ENCODE measurements at regions not wholly inside any gene's neighbourhood (a gene's known extent, or its start where the extent isn't known, plus 50 kb on each side); places are given as distances from the start of the nearest gene placed in this dataset.
A peak's percentile ranks its signal among the peaks of the same experiment; 100 is the strongest.

DNA sequence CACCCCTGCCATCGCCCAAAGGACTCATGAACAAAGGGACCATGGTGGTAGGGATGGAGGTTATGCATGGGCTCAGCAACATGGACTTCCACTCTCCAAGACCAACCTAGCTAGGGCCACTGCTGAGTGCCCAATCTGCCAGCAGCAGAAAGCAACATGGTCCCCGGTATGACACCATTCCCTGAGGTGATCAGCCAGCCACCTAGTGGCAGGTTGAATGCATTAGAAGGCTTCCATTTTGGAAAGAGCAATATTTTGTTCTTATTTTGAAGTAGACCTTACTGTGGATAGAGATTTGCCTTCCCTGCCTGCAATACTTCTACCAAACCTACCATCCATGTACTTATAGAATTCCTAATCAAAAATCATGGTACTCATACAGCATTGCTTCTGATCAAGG lies 99.8 kb downstream of the METTL4 start:
- no peak overlapping the region for H3K9ac ChIP-seq (ENCODE audit: low read length)
- no peaks in the 10 kb centered on the region for H3K9me2 ChIP-seq (replicated peaks; ENCODE audit: insufficient read depth, low read length)
- no peaks in the 10 kb centered on the region for H3K79me2 ChIP-seq (ENCODE audit: low read length)
- H3K9me3 ChIP-seq (replicated peaks; ENCODE audit: insufficient read depth, low read length) = no peaks in the 10 kb centered on the region
- H3K27me3 ChIP-seq (replicated peaks; ENCODE audit: insufficient read depth, low read length) = no peaks in the 10 kb centered on the region
- no peaks in the 10 kb centered on the region for H3K4me1 ChIP-seq (ENCODE audit: low read length)
- H3K4me2 ChIP-seq (ENCODE audit: low read depth, low read length) = no peak overlapping the region
- H3K36me3 ChIP-seq (replicated peaks; ENCODE audit: insufficient read depth, low read length) = no peaks in the 10 kb centered on the region
- DNase-seq = no peak
- no peaks in the 10 kb centered on the region for H3F3A ChIP-seq (ENCODE audit: insufficient read depth, low read length)
- H3K27ac ChIP-seq (ENCODE audit: low read length) = no peak overlapping the region
- no peak overlapping the region for H3K4me3 ChIP-seq (ENCODE audit: low read length)
- no peak overlapping the region for H2AFZ ChIP-seq (ENCODE audit: low read length)
- TF ChIP-seq EZH2phosphoT487 (IDR thresholded peaks at IDR 0.05; ENCODE audit: low read length) = no peak
- TF ChIP-seq, protein P1, sequence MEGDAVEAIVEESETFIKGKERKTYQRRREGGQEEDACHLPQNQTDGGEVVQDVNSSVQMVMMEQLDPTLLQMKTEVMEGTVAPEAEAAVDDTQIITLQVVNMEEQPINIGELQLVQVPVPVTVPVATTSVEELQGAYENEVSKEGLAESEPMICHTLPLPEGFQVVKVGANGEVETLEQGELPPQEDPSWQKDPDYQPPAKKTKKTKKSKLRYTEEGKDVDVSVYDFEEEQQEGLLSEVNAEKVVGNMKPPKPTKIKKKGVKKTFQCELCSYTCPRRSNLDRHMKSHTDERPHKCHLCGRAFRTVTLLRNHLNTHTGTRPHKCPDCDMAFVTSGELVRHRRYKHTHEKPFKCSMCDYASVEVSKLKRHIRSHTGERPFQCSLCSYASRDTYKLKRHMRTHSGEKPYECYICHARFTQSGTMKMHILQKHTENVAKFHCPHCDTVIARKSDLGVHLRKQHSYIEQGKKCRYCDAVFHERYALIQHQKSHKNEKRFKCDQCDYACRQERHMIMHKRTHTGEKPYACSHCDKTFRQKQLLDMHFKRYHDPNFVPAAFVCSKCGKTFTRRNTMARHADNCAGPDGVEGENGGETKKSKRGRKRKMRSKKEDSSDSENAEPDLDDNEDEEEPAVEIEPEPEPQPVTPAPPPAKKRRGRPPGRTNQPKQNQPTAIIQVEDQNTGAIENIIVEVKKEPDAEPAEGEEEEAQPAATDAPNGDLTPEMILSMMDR (IDR thresholded peaks at IDR 0.05; ENCODE audit: low read length) = 0 out of 2 replicates have a peak, but pooled peaks have one; percentile 8
- no peaks in the 10 kb centered on the region for H4K20me1 ChIP-seq (ENCODE audit: insufficient read depth, low read length)

DNA sequence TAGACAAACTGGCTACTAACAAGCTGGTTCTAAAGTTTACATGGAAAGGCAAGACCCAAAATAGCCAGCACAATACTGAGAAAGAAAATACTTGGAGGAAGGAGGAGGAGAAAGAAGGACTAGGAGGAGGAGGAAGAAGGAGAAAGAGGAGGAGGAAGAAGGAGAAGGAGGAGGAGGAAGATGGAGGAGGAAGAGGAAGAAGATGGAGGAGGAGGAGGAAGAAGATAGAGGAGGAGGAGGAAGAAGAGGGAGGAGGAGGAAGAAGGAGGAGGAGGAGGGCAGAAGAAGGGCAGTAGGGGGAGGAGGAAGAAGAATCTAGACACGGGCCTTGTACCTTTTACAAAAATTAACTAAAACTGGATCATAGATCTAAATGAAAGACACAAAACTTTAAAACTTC lies 92.6 kb downstream of the METTL4 start:
- Histone ChIP-seq H3K36me3 (replicated peaks; ENCODE audit: insufficient read depth, low read length) (no peaks in the 10 kb centered on the region), H3K27ac (ENCODE audit: low read length) (no peak overlapping the region), H3K4me1 (ENCODE audit: low read length) (no peaks in the 10 kb centered on the region), H3K9me2 (replicated peaks; ENCODE audit: insufficient read depth, low read length) (no peaks in the 10 kb centered on the region), H4K20me1 (ENCODE audit: insufficient read depth, low read length) (no peaks in the 10 kb centered on the region), H3F3A (ENCODE audit: insufficient read depth, low read length) (no peaks in the 10 kb centered on the region), H3K79me2 (ENCODE audit: low read length) (no peaks in the 10 kb centered on the region), H3K27me3 (replicated peaks; ENCODE audit: insufficient read depth, low read length) (no peaks in the 10 kb centered on the region), H3K9me3 (replicated peaks; ENCODE audit: insufficient read depth, low read length) (no peaks in the 10 kb centered on the region), H3K4me3 (ENCODE audit: low read length) (no peak overlapping the region), H3K9ac (ENCODE audit: low read length) (no peak overlapping the region), H3K4me2 (ENCODE audit: low read depth, low read length) (no peak overlapping the region), H2AFZ (ENCODE audit: low read length) (no peak overlapping the region)
- TF ChIP-seq, protein P1 (IDR thresholded peaks at IDR 0.05; ENCODE audit: low read length) = no peak
- TF ChIP-seq EZH2phosphoT487 (IDR thresholded peaks at IDR 0.05; ENCODE audit: low read length) = no peak
- no peak for DNase-seq

DNA sequence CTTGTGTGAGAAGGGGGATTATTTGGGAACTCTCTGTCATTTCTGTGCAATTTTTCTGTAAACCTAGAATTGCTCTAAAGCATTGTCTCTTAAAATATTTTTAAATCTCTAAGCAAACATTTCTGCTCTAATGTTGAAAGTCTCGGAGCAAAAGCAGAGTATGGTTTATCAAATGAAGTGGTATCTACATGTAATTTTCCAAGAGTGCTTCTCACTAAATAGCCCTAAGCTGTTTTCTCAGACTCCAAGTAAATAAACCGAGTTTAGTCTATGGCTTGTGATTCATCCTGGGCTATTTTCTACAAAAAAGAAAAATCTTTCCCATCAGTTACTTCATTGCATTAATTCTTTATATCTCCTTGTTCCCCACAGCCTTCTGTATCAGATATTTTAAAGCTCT lies 90.8 kb downstream of the METTL4 start:
- no peaks in the 10 kb centered on the region for H3K9me2 ChIP-seq (replicated peaks; ENCODE audit: insufficient read depth, low read length)
- H3K27ac ChIP-seq (ENCODE audit: low read length) = no peak overlapping the region
- no peaks in the 10 kb centered on the region for H3K4me1 ChIP-seq (ENCODE audit: low read length)
- no peaks in the 10 kb centered on the region for H3F3A ChIP-seq (ENCODE audit: insufficient read depth, low read length)
- TF ChIP-seq EZH2 (optimal IDR thresholded peaks at IDR 0.05; ENCODE audit: low read depth, low read length) = no peak
- no peak for TF ChIP-seq EZH2phosphoT487 (IDR thresholded peaks at IDR 0.05; ENCODE audit: low read length)
- TF ChIP-seq, protein P1 (IDR thresholded peaks at IDR 0.05; ENCODE audit: low read length) = no peak
- H3K4me2 ChIP-seq (ENCODE audit: low read depth, low read length) = no peak overlapping the region
- no peaks in the 10 kb centered on the region for H4K20me1 ChIP-seq (ENCODE audit: insufficient read depth, low read length)
- no peak for DNase-seq
- H3K9ac ChIP-seq (ENCODE audit: low read length) = no peak overlapping the region
- no peaks in the 10 kb centered on the region for H3K27me3 ChIP-seq (replicated peaks; ENCODE audit: insufficient read depth, low read length)
- H3K9me3 ChIP-seq (replicated peaks; ENCODE audit: insufficient read depth, low read length) = no peaks in the 10 kb centered on the region
- no peak overlapping the region for H2AFZ ChIP-seq (ENCODE audit: low read length)
- no peaks in the 10 kb centered on the region for H3K36me3 ChIP-seq (replicated peaks; ENCODE audit: insufficient read depth, low read length)
- H3K79me2 ChIP-seq (ENCODE audit: low read length) = no peaks in the 10 kb centered on the region
- no peak overlapping the region for H3K4me3 ChIP-seq (ENCODE audit: low read length)
